ENCODE measurements at regions not wholly inside any gene's neighbourhood (a gene's known extent, or its start where the extent isn't known, plus 50 kb on each side); places are given as distances from the start of the nearest gene placed in this dataset.
A peak's percentile ranks its signal among the peaks of the same experiment; 100 is the strongest.

GRCh38 chr3:74506246-74506645, 108.2 kb downstream of the CNTN3 start:
- no peak for DNase-seq

GRCh38 chr3:74501007-74501406, 113.5 kb downstream of the CNTN3 start:
- DNase-seq, result no peak

GRCh38 chr3:74500257-74500656, 114.2 kb downstream of the CNTN3 start:
- no peak for DNase-seq

GRCh38 chr3:74491874-74492273, 122.6 kb downstream of the CNTN3 start:
- no peak for DNase-seq

- peak; percentile 48 for DNase-seq
These were observed 125.2 kb downstream of the CNTN3 start for GRCh38 chr3:74489050-74489792.

GRCh38 chr3:74479915-74480314, 134.5 kb downstream of the CNTN3 start:
- no peak for DNase-seq

GRCh38 chr3:74470313-74470712, 144.1 kb downstream of the CNTN3 start:
- DNase-seq, result no peak

- no peak for DNase-seq
These were observed 144.7 kb downstream of the CNTN3 start for GRCh38 chr3:74469713-74470112.

- peak; percentile 67 for DNase-seq
These were observed 145.3 kb downstream of the CNTN3 start for GRCh38 chr3:74469151-74469550.

- DNase-seq, result peak; percentile 57
These were observed 148.6 kb downstream of the CNTN3 start for GRCh38 chr3:74465715-74466410.

GRCh38 chr3:74463515-74463914, 150.9 kb downstream of the CNTN3 start:
- DNase-seq, result no peak

GRCh38 chr3:74456166-74456565, 158.3 kb downstream of the CNTN3 start:
- DNase-seq, result no peak

- no peak for DNase-seq
These were observed 167.2 kb downstream of the CNTN3 start for GRCh38 chr3:74447221-74447620.

- no peak for DNase-seq
These were observed 168.9 kb downstream of the CNTN3 start for GRCh38 chr3:74445541-74445940.

- peak; percentile 63 for DNase-seq
These were observed 171.4 kb downstream of the CNTN3 start for GRCh38 chr3:74443102-74443501.

- DNase-seq, result no peak
These were observed 171.8 kb downstream of the CNTN3 start for GRCh38 chr3:74442683-74443082.

- no peak for DNase-seq
These were observed 172.4 kb downstream of the CNTN3 start for GRCh38 chr3:74442068-74442467.

GRCh38 chr3:74436184-74436583, 178.3 kb downstream of the CNTN3 start:
- no peak for DNase-seq

GRCh38 chr3:74435631-74436030, 178.8 kb downstream of the CNTN3 start:
- no peak for DNase-seq

- DNase-seq, result no peak
These were observed 180.1 kb downstream of the CNTN3 start for GRCh38 chr3:74434406-74434805.

GRCh38 chr3:74426571-74426970, 187.9 kb downstream of the CNTN3 start:
- DNase-seq, result peak; percentile 68

- no peak for DNase-seq
These were observed 190.6 kb downstream of the CNTN3 start for GRCh38 chr3:74423867-74424266.

- DNase-seq, result no peak
These were observed 193.8 kb downstream of the CNTN3 start for GRCh38 chr3:74420538-74421124.

GRCh38 chr3:74415731-74416130, 198.7 kb downstream of the CNTN3 start:
- DNase-seq, result no peak

Measured in EL (cell line).